SKM-1 treated with dmso at 0.1 percent for 144 hours (cell line): ENCODE measurements at regions not wholly inside any gene's neighbourhood (a gene's known extent, or its start where the extent isn't known, plus 50 kb on each side); places are given as distances from the start of the nearest gene placed in this dataset.
A peak's percentile ranks its signal among the peaks of the same experiment; 100 is the strongest.

Experiments used
- DNase-seq: peaks from one replicate; lab custom pipeline; 2025; ENCODE audit not compliant: unreplicated experiment; lab: John Stamatoyannopoulos, UW

DNA sequence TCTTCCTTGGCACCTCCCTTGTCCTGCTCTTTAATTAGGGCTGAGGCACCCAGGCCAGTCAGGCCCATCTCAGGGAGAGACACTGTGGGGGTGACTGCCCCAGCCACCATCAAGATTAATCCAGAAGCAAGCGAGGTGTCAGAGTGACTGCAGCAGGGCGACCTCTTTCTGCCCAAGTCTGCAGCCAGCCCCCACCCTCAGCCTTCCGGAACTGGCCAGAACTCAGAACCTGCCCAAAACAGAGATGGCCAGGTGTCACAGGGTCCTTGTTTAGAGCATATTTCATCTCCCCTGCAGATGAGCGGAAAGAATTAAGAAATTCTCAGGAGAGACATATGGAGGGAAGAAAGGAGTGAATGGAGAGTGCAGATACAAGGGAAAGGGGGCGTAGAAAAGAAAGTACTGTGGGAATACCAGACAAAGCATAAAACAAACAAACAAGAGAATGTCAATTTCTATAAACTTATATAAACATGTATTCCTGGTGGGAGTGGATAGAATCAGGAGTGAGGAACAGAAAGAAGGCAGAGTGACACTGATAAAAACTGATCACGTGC lies 188.8 kb upstream of the NRP1 start:
- DNase-seq, result no peak

DNA sequence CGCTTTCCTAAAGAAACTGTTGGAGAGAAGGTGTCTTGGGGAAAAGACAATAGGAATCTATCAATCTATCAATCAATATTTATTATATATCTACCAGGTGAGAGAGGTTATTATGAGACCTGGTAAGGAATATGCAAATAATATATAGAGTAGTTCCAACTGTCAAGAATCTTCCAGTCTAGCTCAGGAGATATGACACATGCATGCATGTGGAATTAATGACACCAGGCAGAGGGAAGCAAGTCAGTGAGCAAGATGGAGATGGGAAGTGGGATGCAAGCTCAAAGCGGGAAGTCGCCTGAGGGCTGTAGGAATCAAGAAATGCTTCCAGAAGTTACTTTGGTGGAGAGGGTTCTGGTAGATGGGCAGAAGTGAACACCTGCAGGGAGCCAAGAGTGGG lies 187.4 kb upstream of the NRP1 start:
- no peak for DNase-seq

DNA sequence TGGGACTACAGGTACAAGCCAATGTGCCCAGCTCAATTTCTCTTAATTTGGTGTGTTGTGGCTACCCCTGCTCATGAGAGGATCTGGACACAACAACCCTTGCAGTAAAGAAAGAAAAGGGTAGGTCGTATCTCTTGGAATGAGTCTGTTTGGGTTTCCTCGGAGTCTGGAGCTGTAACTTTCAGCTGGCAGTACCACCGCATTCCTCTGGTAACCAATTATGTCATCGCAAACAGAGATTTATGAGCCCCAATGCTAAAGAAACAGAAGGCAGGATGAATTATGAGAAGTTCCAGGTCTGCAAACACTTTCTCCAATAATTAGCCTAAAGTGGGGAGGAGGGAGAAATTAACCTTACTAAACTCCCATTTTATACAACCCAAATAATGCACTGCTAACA lies 186.6 kb upstream of the NRP1 start:
- DNase-seq, result no peak

DNA sequence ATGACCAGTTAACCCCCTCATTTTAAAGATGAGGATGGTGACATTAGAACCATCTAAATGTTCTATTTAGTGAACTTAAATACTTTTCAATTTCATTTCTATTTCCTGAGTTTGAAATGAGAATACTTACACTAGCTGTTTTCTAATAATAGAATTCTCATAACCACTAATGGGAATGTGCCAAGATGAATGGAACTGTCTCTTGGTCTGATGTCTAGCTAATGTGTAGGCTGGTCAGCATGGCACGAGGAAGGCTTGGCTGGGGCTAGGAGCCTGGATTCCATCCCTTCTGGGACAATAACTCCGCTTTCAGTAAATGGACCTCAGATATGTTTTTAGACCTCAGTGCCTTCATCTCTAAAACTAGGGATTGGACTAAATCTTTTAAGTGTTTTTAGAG lies 185.8 kb upstream of the NRP1 start:
- no peak for DNase-seq

DNA sequence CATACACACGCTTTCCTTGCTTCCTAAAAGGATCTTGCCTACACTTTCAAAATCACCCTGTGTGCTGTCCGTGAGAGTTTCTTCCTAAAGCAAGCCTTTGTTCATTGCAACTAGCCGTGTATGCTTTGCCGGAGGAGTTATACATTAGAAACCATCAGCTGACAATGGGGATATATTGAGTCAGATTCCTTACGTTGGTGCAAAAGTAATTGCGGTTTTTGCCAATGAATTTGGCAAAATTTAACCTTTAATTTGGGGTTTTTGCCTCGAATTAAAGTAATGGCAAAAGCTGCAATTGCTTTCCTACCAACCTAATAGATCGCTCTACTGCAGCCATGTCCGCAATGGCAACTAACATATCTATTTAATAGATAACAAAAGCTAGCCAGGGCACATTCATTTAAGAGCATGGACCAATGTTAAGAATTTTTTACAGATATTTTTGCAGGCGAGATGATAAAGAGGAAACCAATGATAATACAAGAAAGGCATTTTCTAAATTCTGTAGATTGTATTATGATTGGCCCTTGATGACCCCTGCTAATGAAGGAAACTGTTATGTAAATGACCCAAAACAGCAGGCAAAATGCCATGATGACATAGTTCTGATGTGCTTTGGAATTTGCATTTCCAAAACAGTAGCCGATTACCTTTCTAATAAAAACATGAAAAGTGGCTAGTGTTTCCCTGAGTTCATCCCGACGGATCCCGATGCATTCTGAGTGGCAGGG lies 184.8 kb upstream of the NRP1 start:
- no peak for DNase-seq

DNA sequence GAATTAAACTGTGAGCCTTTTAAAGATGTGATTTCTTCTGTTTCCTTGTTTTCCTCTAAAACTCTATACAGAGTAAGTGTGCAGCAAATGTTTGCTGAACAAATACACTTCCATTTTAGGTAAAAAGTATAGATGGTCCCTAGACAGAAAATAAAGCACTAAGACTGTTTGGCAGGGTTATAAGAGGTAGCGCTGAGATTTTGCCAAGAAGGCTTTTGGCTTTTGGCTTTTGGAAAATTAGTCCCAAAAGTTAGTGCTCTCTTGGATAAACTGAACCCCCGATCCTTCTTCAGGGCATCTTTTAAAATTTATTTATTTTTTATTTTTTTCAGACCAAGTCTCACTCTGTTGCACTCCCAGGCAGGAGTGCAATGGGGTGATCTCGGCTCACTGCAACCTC lies 175.7 kb upstream of the NRP1 start:
- DNase-seq, result no peak

GRCh38 chr10:33509231-33509831 lies 174.9 kb upstream of the NRP1 start:
- DNase-seq, result peak; percentile 66

DNA sequence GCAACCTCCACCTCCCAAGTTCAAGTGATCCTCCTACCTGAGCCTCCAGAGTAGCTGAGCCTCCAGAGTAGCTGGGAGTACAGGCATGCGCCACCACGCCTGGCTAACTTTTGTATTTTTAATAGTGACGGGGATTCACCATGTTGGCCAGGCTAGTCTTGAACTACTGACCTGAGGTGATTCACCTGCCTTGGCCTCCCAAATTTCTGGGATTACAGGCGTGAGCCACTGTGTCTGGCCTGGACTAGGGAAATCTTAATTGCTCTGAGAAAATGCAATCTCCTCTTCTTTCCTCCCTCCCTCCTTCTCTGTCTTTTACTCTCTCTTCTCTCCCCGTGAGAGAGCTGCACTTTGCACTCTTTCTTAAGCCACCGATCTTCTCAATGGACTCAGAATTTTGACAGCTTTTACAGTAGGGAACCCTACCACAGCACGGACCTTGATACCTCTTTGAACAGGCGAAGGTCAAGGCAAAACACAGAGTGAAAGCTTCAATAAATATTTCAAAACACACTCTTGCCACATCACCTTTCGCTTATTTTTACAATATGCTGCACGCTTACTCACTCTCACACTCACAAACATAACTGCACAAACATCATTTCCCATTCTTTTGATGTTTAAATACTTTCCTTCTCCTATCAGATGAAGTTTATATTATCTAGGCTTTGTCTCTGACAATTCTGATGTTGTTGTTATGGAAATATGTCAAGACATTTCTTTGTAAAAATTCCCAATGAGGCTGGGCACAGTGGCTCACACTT lies 173.4 kb upstream of the NRP1 start:
- DNase-seq, result no peak

GRCh38 chr10:33506838-33507661 lies 172.6 kb upstream of the NRP1 start:
- DNase-seq, result peak; percentile 10

GRCh38 chr10:33506391-33506790 lies 171.9 kb upstream of the NRP1 start:
- DNase-seq, result no peak

GRCh38 chr10:33501161-33501560 lies 166.7 kb upstream of the NRP1 start:
- no peak for DNase-seq

- no peak for DNase-seq
Measured at GRCh38 chr10:33498391-33498891, 164.0 kb upstream of the NRP1 start.

DNA sequence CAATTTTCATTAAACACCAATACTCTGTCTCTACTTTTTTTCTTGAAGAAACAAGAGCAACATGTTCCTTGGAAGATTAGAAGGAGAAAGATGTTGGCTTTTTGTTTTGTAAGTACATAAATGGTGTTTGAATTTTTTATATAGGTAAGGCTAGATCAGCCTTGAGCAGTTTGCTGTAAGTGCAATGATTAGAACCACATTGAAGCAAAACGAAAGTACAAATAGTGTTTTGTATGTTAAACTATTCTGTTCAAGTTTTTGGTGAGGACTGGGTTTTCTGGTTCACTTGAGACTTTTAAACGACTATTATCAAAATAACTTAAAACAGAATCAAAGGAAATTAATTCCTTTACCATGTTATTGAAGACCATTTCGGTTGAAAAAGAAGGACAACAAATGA lies 162.9 kb upstream of the NRP1 start:
- no peak for DNase-seq

GRCh38 chr10:33496096-33496495 lies 161.6 kb upstream of the NRP1 start:
- DNase-seq, result no peak

GRCh38 chr10:33494694-33495265 lies 160.3 kb upstream of the NRP1 start:
- no peak for DNase-seq

DNA sequence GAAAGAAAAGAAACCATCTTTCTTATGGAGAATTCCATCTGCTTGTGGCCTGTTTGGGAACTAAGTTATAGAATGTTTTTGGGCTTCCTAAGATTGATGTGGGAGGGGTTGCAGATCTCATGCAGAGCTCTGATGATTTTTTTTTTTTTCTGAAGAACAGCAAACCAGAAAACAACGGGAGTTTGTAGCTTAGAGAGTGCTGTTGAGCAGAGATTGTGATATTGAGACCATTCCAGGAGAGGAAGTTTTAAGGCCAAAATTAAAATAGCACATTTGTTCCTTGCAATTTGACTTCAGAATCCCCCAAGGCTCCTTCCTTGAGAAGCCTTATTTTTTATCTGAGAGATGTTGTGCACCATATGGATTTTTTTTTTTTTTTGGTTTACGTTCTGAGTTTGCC lies 159.5 kb upstream of the NRP1 start:
- no peak for DNase-seq

DNA sequence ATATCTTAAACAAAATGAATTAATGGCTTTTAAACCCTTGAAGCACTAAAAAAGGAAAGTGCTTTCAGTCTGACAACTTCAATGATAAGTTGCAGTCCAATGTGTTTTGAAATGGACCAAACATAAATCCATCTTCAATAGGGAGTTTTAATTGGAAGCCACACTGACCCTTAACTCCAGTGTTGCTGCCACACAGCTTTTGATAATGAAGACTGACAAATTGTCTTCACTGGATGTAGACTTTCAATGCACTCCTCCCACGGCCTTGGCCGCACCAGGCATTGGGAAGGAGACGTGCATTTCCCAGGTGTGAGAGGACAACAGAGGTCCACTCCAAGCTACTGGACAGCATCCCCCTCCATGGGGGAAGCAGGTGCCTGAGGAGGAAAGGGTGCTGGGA lies 159.0 kb upstream of the NRP1 start:
- no peak for DNase-seq

- no peak for DNase-seq
Measured at GRCh38 chr10:33492701-33493345, 158.4 kb upstream of the NRP1 start.

GRCh38 chr10:33489501-33490176 lies 155.2 kb upstream of the NRP1 start:
- DNase-seq, result no peak
